Breast epithelium (tissue), 4 donors: ENCODE measurements at regions not wholly inside any gene's neighbourhood (a gene's known extent, or its start where the extent isn't known, plus 50 kb on each side); places are given as distances from the start of the nearest gene placed in this dataset.
"Not testable (repeated sequence)": the region's sequence is repeated elsewhere in the genome, so short reads cannot be mapped to it uniquely, and the experiment has no call there.

Source experiments
- DNase-seq, 2 donors: peaks; one replicate each; pipeline ENCODE4 v3.0.0-alpha.2; 2019; ENCODE audit warnings: low spot score in 2 of 2
- H3K27ac ChIP-seq, 2 donors: fragments of 200-600 bp; sonication (generic) in 1 of 2; one replicate each; pipeline ENCODE4 v1.5.1; 2016 to 2019; ENCODE audit warnings: mild to moderate bottlenecking in 1 of 2
- H3K27me3 ChIP-seq, 2 donors: fragments of 200-600 bp; sonication (generic) in 1 of 2; one replicate each; pipeline versions ENCODE4 v1.5.1 to v1.6.0; 2017 to 2019; ENCODE audit warnings: control low read depth in 1 of 2, mild to moderate bottlenecking in 1 of 2
- H3K36me3 ChIP-seq: fragments of 200-600 bp; one replicate; pipeline ENCODE4 v1.5.1; 2019
- H3K4me1 ChIP-seq, 2 donors: fragments of 200-600 bp; sonication (generic); one replicate each; pipeline ENCODE4 v1.5.1; 2016 to 2019; ENCODE audit warnings: control low read depth in 1 of 2
- H3K4me3 ChIP-seq, 3 donors: fragments of 200-600 bp; sonication (generic); 1 replicate in 2 of 3; 2 replicates in 1 of 3; pipeline ENCODE4 v1.5.1; 2016 to 2019; ENCODE audit warnings: mild to moderate bottlenecking in 3 of 3, moderate library complexity in 2 of 3
- H3K9me3 ChIP-seq, 2 donors: fragments of 200-600 bp; sonication (generic) in 1 of 2; one replicate each; pipeline ENCODE4 v1.5.1; 2016 to 2019; ENCODE audit warnings: control low read depth in 1 of 2
- CTCF ChIP-seq, 3 donors: fragments of 450-650 bp; IDR thresholded peaks; one replicate each; pipeline ENCODE4 v1.5.1; 2016 to 2017; ENCODE audit warnings: antibody characterized with exemption in 3 of 3, mild to moderate bottlenecking in 3 of 3, moderate library complexity in 3 of 3
- POLR2A ChIP-seq: fragments of 450-650 bp; IDR thresholded peaks from one replicate; pipeline ENCODE4 v1.6.1; 2016; ENCODE audit warnings: antibody characterized with exemption, mild to moderate bottlenecking, moderate library complexity
- POLR2AphosphoS5 ChIP-seq, 3 donors: sonication (generic); formaldehyde crosslinking; IDR thresholded peaks; one replicate each; pipeline ENCODE4 v1.6.1; 2017; ENCODE audit warnings: antibody characterized with exemption in 3 of 3
- intact Hi-C: fragments of 100-400 bp; cut with DNase I; formaldehyde crosslinking; loops from one replicate; pipeline ENCODE4 v1.15.1; 2023; ENCODE audit warnings: low total_unique reads

- intact Hi-C loops, result no loop called here
Observed at GRCh38 chr18:76275727-76276313, 219.2 kb downstream of the ZNF516 start.

GRCh38 chr18:76274468-76275289 lies 220.4 kb downstream of the ZNF516 start:
- H3K9me3 ChIP-seq, result no peaks in the 10 kb centered on the region
- TF ChIP-seq CTCF (IDR thresholded peaks at IDR 0.05), result peak in 2 of 3 donors; percentile 24 to 28
- TF ChIP-seq POLR2A, result no peak
- no peak for TF ChIP-seq POLR2AphosphoS5 (IDR thresholded peaks at IDR 0.05)
- no peaks in the 10 kb centered on the region for H3K4me1 ChIP-seq
- no peak overlapping the region for H3K4me3 ChIP-seq
- no peaks in the 10 kb centered on the region for H3K27me3 ChIP-seq
- DNase-seq, result no peak
- H3K36me3 ChIP-seq, result no peaks in the 10 kb centered on the region
- no peak overlapping the region for H3K27ac ChIP-seq
- intact Hi-C loops, result no loop called here

More at GRCh38 chr18:76275727-76276313, 219.2 kb downstream of the ZNF516 start:
- H3K4me1 ChIP-seq, result no peaks in the 10 kb centered on the region
- H3K9me3 ChIP-seq, result no peaks in the 10 kb centered on the region
- no peaks in the 10 kb centered on the region for H3K36me3 ChIP-seq
- DNase-seq, result no peak
- no peak overlapping the region for H3K27ac ChIP-seq
- no peak for TF ChIP-seq POLR2A
- no peaks in the 10 kb centered on the region for H3K27me3 ChIP-seq
- H3K4me3 ChIP-seq, result no peak overlapping the region

- H3K36me3 ChIP-seq, result no peaks in the 10 kb centered on the region
- H3K4me1 ChIP-seq, result no peaks in the 10 kb centered on the region
- H3K4me3 ChIP-seq, result no peak overlapping the region
- DNase-seq, result no peak
- H3K9me3 ChIP-seq, result no peaks in the 10 kb centered on the region
- intact Hi-C loops, result no loop called here
- H3K27ac ChIP-seq, result no peak overlapping the region
- no peaks in the 10 kb centered on the region for H3K27me3 ChIP-seq
- TF ChIP-seq POLR2AphosphoS5 (IDR thresholded peaks at IDR 0.05) (no peak), CTCF (IDR thresholded peaks at IDR 0.05) (no peak), POLR2A (no peak)
Observed at GRCh38 chr18:76273956-76274355, 221.1 kb downstream of the ZNF516 start.

GRCh38 chr18:76273036-76273545 lies 222.0 kb downstream of the ZNF516 start:
- no peak for TF ChIP-seq CTCF (IDR thresholded peaks at IDR 0.05)
- no peak for TF ChIP-seq POLR2AphosphoS5 (IDR thresholded peaks at IDR 0.05)
- no peak for TF ChIP-seq POLR2A
- Histone ChIP-seq H3K36me3 (no peaks in the 10 kb centered on the region), H3K9me3 (no peaks in the 10 kb centered on the region), H3K4me3 (no peak overlapping the region), H3K27ac (no peak overlapping the region), H3K4me1 (no peaks in the 10 kb centered on the region), H3K27me3 (no peaks in the 10 kb centered on the region)
- intact Hi-C loops, result no loop called here
- DNase-seq, result no peak

- intact Hi-C loops, H3K36me3 ChIP-seq, H3K9me3 ChIP-seq, DNase-seq, H3K27ac ChIP-seq, H3K4me1 ChIP-seq, H3K4me3 ChIP-seq, H3K27me3 ChIP-seq: not testable (repeated sequence)
Observed at GRCh38 chr18:76267423-76267822, 227.6 kb downstream of the ZNF516 start.
